Esophagus squamous epithelium (tissue), 5 donors: ENCODE measurements at regions not wholly inside any gene's neighbourhood (a gene's known extent, or its start where the extent isn't known, plus 50 kb on each side); places are given as distances from the start of the nearest gene placed in this dataset.

Experiments
- DNase-seq: peaks from one replicate; lab custom pipeline; 2025; lab: John Stamatoyannopoulos, UW
- H3K27ac ChIP-seq, 4 donors: fragments of 200-600 bp; sonication (generic); one replicate each; pipeline ENCODE4 v1.5.1; 2016 to 2019; ENCODE audit warnings: mild to moderate bottlenecking in 1 of 4
- H3K27me3 ChIP-seq, 4 donors: fragments of 200-600 bp; sonication (generic); 1 replicate in 3 of 4; 2 replicates in 1 of 4; pipeline versions ENCODE4 v1.5.1 to v1.6.0; 2017 to 2021; ENCODE audit warnings: antibody characterized with exemption in 1 of 4
- H3K36me3 ChIP-seq, 3 donors: fragments of 200-600 bp; sonication (generic); one replicate each; pipeline ENCODE4 v1.5.1; 2016 to 2019
- H3K4me1 ChIP-seq, 3 donors: fragments of 200-600 bp; sonication (generic); one replicate each; pipeline ENCODE4 v1.5.1; 2017 to 2019
- H3K4me3 ChIP-seq, 4 donors: fragments of 200-600 bp; sonication (generic); 1 replicate in 3 of 4; 2 replicates in 1 of 4; pipeline ENCODE4 v1.5.1; 2016 to 2019; ENCODE audit warnings: mild to moderate bottlenecking in 2 of 4, moderate library complexity in 1 of 4
- H3K9me3 ChIP-seq, 3 donors: fragments of 200-600 bp; sonication (generic); one replicate each; pipeline ENCODE4 v1.5.1; 2016 to 2019
- CTCF ChIP-seq, 6 experiments: fragments of 450-650 bp in 4 of 6; fragments of 200-600 bp in 2 of 6; sonication (generic) in 2 of 6; IDR thresholded peaks; one replicate each; pipeline ENCODE4 v1.5.1; 2016 to 2019; ENCODE audit warnings: antibody characterized with exemption in 6 of 6, mild to moderate bottlenecking in 4 of 6, moderate library complexity in 4 of 6
- POLR2A ChIP-seq, 4 donors: fragments of 450-650 bp; IDR thresholded peaks; one replicate each; pipeline ENCODE4 v1.6.1; 2017; ENCODE audit warnings: antibody characterized with exemption in 4 of 4, mild to moderate bottlenecking in 4 of 4, moderate library complexity in 3 of 4
- WGBS, 2 donors: methylation state at CpG; one replicate each; pipeline ENCODE4 v1.1.5; 2018; 5-methylcytosine and 5-hydroxymethylcytosine counted together
- intact Hi-C: fragments of 100-400 bp; cut with DNase I; formaldehyde crosslinking; loops from one replicate; pipeline ENCODE4 v1.15.0; 2022
- donor health status: DM: yes; HTN: yes; CAD: no.

DNA sequence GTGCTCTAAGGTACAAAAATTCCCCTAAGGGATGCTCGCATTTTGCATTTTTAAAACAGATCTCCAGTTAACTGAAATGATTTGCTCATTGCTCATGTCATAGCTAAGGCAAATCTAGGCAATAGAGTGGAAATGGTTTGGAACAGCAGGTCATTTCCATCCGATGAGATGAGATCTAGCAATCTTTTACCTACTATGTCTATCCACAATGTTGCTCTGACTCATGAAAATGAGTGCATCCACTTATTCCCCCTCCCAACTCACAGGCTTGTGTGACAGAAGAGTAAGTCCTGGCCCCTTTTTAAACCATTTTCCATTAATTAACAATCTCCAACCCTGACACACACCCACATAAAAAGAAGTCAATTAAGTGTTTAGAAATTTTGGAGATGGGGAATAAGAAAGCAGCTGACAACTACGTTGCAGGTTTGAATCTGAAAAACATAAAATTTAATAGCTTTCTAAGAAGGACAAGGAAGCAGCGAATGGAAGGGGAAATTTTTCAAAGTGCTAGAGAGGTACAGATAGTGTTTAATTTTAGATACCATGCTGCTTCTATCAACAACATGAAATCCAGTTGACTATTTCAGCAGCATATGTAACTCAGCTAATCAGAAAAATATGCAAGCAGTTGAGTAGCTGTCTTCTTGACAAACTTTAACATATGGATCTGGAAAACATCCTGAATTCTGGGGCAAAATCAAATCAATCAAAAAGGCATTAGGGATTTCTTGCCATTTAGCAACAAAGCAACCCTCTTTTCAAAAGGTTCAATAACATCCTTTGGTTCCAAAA lies 112.0 kb downstream of the TMCO5A start:
- TF ChIP-seq CTCF (IDR thresholded peaks at IDR 0.05) (no peak), POLR2A (IDR thresholded peaks at IDR 0.05) (no peak)
- Histone ChIP-seq H3K27me3 (no peaks in the 10 kb centered on the region), H3K4me3 (no peak overlapping the region), H3K9me3 (no peaks in the 10 kb centered on the region), H3K27ac (no peak overlapping the region), H3K36me3 (no peaks in the 10 kb centered on the region), H3K4me1 (peaks cover 0 to 14% (median 0%) of the 10 kb centered on the region in 3 donors)
- WGBS, 2 donors, result 80 to 81% methylated on average over 4 of the region's 4 CpGs
- intact Hi-C loops, result no loop called here
- no peak for DNase-seq

- H3K9me3 ChIP-seq, result no peaks in the 10 kb centered on the region
- WGBS, 2 donors, result 80 to 85% methylated on average over 2 to 3 of the region's 3 CpGs
- H3K27me3 ChIP-seq, result no peaks in the 10 kb centered on the region
- H3K36me3 ChIP-seq, result no peaks in the 10 kb centered on the region
- H3K4me1 ChIP-seq, result peaks cover 0 to 14% (median 0%) of the 10 kb centered on the region in 3 donors
- intact Hi-C loops, result no loop called here
- TF ChIP-seq CTCF (IDR thresholded peaks at IDR 0.05), result no peak
- no peak for TF ChIP-seq POLR2A (IDR thresholded peaks at IDR 0.05)
- H3K4me3 ChIP-seq, result no peak overlapping the region
- DNase-seq, result no peak
- no peak overlapping the region for H3K27ac ChIP-seq
Observed at GRCh38 chr15:38048001-38048455, 113.6 kb downstream of the TMCO5A start.

- intact Hi-C loops, result no loop called here
- 53 to 73% methylated on average over 4 of the region's 4 CpGs for WGBS, 2 donors
- peak overlapping the region in 1 of 4 donors; percentile 34 for H3K27ac ChIP-seq
Observed at GRCh38 chr15:38049891-38050290, 115.5 kb downstream of the TMCO5A start.

GRCh38 chr15:38050529-38051448 lies 116.3 kb downstream of the TMCO5A start:
- H3K9me3 ChIP-seq, result no peaks in the 10 kb centered on the region
- peak overlapping the region in 1 of 4 donors; percentile 34 for H3K27ac ChIP-seq
- intact Hi-C loops, result no loop called here
- H3K27me3 ChIP-seq, result no peaks in the 10 kb centered on the region
- TF ChIP-seq CTCF (IDR thresholded peaks at IDR 0.05), result no peak
- TF ChIP-seq POLR2A (IDR thresholded peaks at IDR 0.05), result no peak
- WGBS, 2 donors, result 34 to 38% methylated on average over 4 of the region's 4 CpGs
- DNase-seq, result no peak
- H3K4me3 ChIP-seq, result no peak overlapping the region
- H3K4me1 ChIP-seq, result peaks cover 0 to 14% (median 0%) of the 10 kb centered on the region in 3 donors
- no peaks in the 10 kb centered on the region for H3K36me3 ChIP-seq

More at GRCh38 chr15:38049891-38050290, 115.5 kb downstream of the TMCO5A start:
- Histone ChIP-seq H3K4me3 (no peak overlapping the region), H3K27me3 (no peaks in the 10 kb centered on the region), H3K4me1 (peaks cover 0 to 14% (median 0%) of the 10 kb centered on the region in 3 donors), H3K36me3 (no peaks in the 10 kb centered on the region), H3K9me3 (no peaks in the 10 kb centered on the region)
- no peak for DNase-seq
- TF ChIP-seq POLR2A (IDR thresholded peaks at IDR 0.05), result no peak
- TF ChIP-seq CTCF (IDR thresholded peaks at IDR 0.05), result no peak
